ENCODE measurements at regions not wholly inside any gene's neighbourhood (a gene's known extent, or its start where the extent isn't known, plus 50 kb on each side); places are given as distances from the start of the nearest gene placed in this dataset.

DNA sequence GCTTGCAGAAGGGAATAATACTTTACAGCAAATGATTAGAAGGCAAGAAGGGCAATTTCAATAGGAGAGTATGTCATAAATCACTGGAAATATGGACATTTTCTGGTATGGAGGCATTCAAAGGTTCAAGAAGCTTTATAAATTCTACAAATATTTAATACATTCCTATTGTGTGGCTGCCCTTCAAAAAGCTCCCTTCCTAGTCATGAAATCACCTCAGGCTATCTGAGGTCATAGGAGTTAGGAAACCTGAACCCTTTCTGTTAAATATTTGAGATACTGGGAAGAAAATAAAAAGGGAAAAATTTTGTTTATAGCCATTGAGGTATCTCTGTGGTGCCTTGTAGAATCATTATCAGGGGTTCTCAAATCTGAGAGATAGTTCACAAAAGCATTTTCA is 316.8 kb upstream of the EMCN start:
- TF ChIP-seq, protein P1, sequence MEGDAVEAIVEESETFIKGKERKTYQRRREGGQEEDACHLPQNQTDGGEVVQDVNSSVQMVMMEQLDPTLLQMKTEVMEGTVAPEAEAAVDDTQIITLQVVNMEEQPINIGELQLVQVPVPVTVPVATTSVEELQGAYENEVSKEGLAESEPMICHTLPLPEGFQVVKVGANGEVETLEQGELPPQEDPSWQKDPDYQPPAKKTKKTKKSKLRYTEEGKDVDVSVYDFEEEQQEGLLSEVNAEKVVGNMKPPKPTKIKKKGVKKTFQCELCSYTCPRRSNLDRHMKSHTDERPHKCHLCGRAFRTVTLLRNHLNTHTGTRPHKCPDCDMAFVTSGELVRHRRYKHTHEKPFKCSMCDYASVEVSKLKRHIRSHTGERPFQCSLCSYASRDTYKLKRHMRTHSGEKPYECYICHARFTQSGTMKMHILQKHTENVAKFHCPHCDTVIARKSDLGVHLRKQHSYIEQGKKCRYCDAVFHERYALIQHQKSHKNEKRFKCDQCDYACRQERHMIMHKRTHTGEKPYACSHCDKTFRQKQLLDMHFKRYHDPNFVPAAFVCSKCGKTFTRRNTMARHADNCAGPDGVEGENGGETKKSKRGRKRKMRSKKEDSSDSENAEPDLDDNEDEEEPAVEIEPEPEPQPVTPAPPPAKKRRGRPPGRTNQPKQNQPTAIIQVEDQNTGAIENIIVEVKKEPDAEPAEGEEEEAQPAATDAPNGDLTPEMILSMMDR (IDR thresholded peaks at IDR 0.05): no peak
- no peak for TF ChIP-seq POLR2A (IDR thresholded peaks at IDR 0.05)

Data from right lobe of liver (tissue), 4 donors.